IPS-NIHi7 (cell line): ENCODE measurements at regions not wholly inside any gene's neighbourhood (a gene's known extent, or its start where the extent isn't known, plus 50 kb on each side); places are given as distances from the start of the nearest gene placed in this dataset.
"Not testable (repeated sequence)": the region's sequence is repeated elsewhere in the genome, so short reads cannot be mapped to it uniquely, and the experiment has no call there.

Experiments used
- DNase-seq: peaks from one replicate; pipeline ENCODE4 v3.0.0; 2012; ENCODE audit warnings: mixed read lengths; ENCODE audit errors: extremely low spot score

GRCh38 chr13:68810660-68811059 is 1297.0 kb upstream of the ATXN8OS start:
- DNase-seq = peak; percentile 53

- DNase-seq = no peak
These were observed 1299.2 kb upstream of the ATXN8OS start for GRCh38 chr13:68808456-68808855.

- no peak for DNase-seq
These were observed 1301.5 kb upstream of the ATXN8OS start for GRCh38 chr13:68806125-68806524.

- no peak for DNase-seq
These were observed 1323.4 kb upstream of the ATXN8OS start for GRCh38 chr13:68784275-68784674.

GRCh38 chr13:68759617-68760016 is 1348.0 kb upstream of the ATXN8OS start:
- no peak for DNase-seq

GRCh38 chr13:68749796-68750195 is 1357.8 kb upstream of the ATXN8OS start:
- no peak for DNase-seq

- DNase-seq = no peak
These were observed 1359.6 kb upstream of the ATXN8OS start for GRCh38 chr13:68748038-68748437.

- DNase-seq = no peak
These were observed 1362.1 kb upstream of the ATXN8OS start for GRCh38 chr13:68745502-68745901.

GRCh38 chr13:68736961-68737360 is 1370.7 kb upstream of the ATXN8OS start:
- no peak for DNase-seq

GRCh38 chr13:68727798-68728197 is 1379.8 kb upstream of the ATXN8OS start:
- no peak for DNase-seq

GRCh38 chr13:68727165-68727564 is 1380.5 kb upstream of the ATXN8OS start:
- no peak for DNase-seq

- no peak for DNase-seq
These were observed 1387.8 kb upstream of the ATXN8OS start for GRCh38 chr13:68719815-68720214.

GRCh38 chr13:68715651-68716050 is 1392.0 kb upstream of the ATXN8OS start:
- DNase-seq = no peak

GRCh38 chr13:68714292-68714691 is 1393.3 kb upstream of the ATXN8OS start:
- DNase-seq = no peak

- DNase-seq = peak; percentile 18
These were observed 1394.2 kb upstream of the ATXN8OS start for GRCh38 chr13:68713394-68713793.

GRCh38 chr13:68708336-68708908 is 1399.2 kb upstream of the ATXN8OS start:
- no peak for DNase-seq

GRCh38 chr13:68706044-68706443 is 1401.6 kb upstream of the ATXN8OS start:
- not testable (repeated sequence) for DNase-seq

- no peak for DNase-seq
These were observed 1410.1 kb upstream of the ATXN8OS start for GRCh38 chr13:68697551-68697950.

- DNase-seq = no peak
These were observed 1410.7 kb upstream of the ATXN8OS start for GRCh38 chr13:68696907-68697306.

GRCh38 chr13:68692049-68692448 is 1415.6 kb upstream of the ATXN8OS start:
- no peak for DNase-seq

- no peak for DNase-seq
These were observed 1417.1 kb upstream of the ATXN8OS start for GRCh38 chr13:68690567-68690966.

GRCh38 chr13:68676513-68677115 is 1431.0 kb upstream of the ATXN8OS start:
- DNase-seq = no peak

- DNase-seq = no peak
These were observed 1432.4 kb upstream of the ATXN8OS start for GRCh38 chr13:68675209-68675608.

- no peak for DNase-seq
These were observed 1437.7 kb upstream of the PCDH9 start for GRCh38 chr13:68667863-68668262.
